ENCODE measurements at regions not wholly inside any gene's neighbourhood (a gene's known extent, or its start where the extent isn't known, plus 50 kb on each side); places are given as distances from the start of the nearest gene placed in this dataset.

- Histone ChIP-seq H3K4me2 (ENCODE audit: low read length) (no peak overlapping the region), H3K18ac (ENCODE audit: low read length) (no peak overlapping the region), H3K27me3 (ENCODE audit: insufficient read depth, low read length, poor library complexity) (no peaks in the 10 kb centered on the region), H3K79me2 (ENCODE audit: control insufficient read depth, insufficient read depth, low read length) (no peaks in the 10 kb centered on the region), H3K9ac (ENCODE audit: low read length) (no peak overlapping the region), H3K56ac (ENCODE audit: low read length) (no peak overlapping the region), H3K23ac (ENCODE audit: low read length) (no peak overlapping the region), H2AK5ac (ENCODE audit: low read length) (no peak overlapping the region), H3K27ac (ENCODE audit: low read depth, low read length) (no peak overlapping the region), H3K36me3 (ENCODE audit: control insufficient read depth, insufficient read depth, low read length) (no peaks in the 10 kb centered on the region), H2BK5ac (ENCODE audit: low read length) (no peak overlapping the region), H3K4me3 (ENCODE audit: low read length) (no peak overlapping the region), H2BK15ac (replicated peaks; ENCODE audit: low read depth) (no peak overlapping the region), H3K4ac (ENCODE audit: low read depth, low read length) (no peak overlapping the region), H4K5ac (ENCODE audit: low read length) (no peak overlapping the region), H3K4me1 (ENCODE audit: control insufficient read depth, low read depth, low read length) (no peaks in the 10 kb centered on the region), H4K8ac (ENCODE audit: low read depth, low read length) (no peak overlapping the region), H2BK120ac (ENCODE audit: low read depth, low read length) (no peak overlapping the region), H3K79me1 (ENCODE audit: low read length) (no peaks in the 10 kb centered on the region)
- no peak for DNase-seq
- WGBS (ENCODE audit: extremely low coverage, insufficient coverage, low lambda C conversion rate) = no CpG with 5 or more reads among the region's 3 CpGs
These were observed 98.7 kb upstream of the ZPLD1 start for GRCh38 chr3:102336130-102336529.

DNA sequence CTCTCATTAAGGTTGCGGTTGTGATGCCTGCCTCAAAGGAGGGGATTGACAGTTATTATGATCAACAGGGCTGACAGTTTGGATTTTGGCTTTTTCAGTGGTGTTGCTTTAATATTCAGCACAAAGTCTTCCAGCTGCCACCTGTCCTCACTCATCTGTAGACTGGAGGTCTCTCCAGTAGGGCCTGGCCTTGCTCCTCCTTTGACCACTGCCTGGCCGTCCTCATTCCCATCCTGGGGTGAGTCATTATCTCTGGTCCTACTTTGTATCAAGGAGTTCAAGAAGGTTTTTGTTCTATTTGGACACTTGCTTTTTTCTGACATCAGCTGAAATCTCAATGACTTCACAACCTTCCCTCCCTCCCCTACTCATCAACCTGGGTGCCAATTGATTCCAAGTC lies 95.1 kb upstream of the ZPLD1 start:
- WGBS (ENCODE audit: extremely low coverage, insufficient coverage, low lambda C conversion rate) = no CpG with 5 or more reads among the region's 2 CpGs
- Histone ChIP-seq H3K23ac (ENCODE audit: low read length) (no peak overlapping the region), H2BK5ac (ENCODE audit: low read length) (no peak overlapping the region), H2AK5ac (ENCODE audit: low read length) (no peak overlapping the region), H3K4me2 (ENCODE audit: low read length) (no peak overlapping the region), H3K27me3 (ENCODE audit: insufficient read depth, low read length, poor library complexity) (no peaks in the 10 kb centered on the region), H4K8ac (ENCODE audit: low read depth, low read length) (no peak overlapping the region), H2BK15ac (replicated peaks; ENCODE audit: low read depth) (no peak overlapping the region), H3K18ac (ENCODE audit: low read length) (no peak overlapping the region), H3K79me1 (ENCODE audit: low read length) (no peaks in the 10 kb centered on the region), H3K79me2 (ENCODE audit: control insufficient read depth, insufficient read depth, low read length) (no peaks in the 10 kb centered on the region), H3K56ac (ENCODE audit: low read length) (no peak overlapping the region), H4K5ac (ENCODE audit: low read length) (no peak overlapping the region), H3K4me3 (ENCODE audit: low read length) (no peak overlapping the region), H3K4ac (ENCODE audit: low read depth, low read length) (no peak overlapping the region), H3K9ac (ENCODE audit: low read length) (no peak overlapping the region), H3K36me3 (ENCODE audit: control insufficient read depth, insufficient read depth, low read length) (no peaks in the 10 kb centered on the region), H3K27ac (ENCODE audit: low read depth, low read length) (no peak overlapping the region), H2BK120ac (ENCODE audit: low read depth, low read length) (no peak overlapping the region), H3K4me1 (ENCODE audit: control insufficient read depth, low read depth, low read length) (no peaks in the 10 kb centered on the region)
- DNase-seq = no peak

DNA sequence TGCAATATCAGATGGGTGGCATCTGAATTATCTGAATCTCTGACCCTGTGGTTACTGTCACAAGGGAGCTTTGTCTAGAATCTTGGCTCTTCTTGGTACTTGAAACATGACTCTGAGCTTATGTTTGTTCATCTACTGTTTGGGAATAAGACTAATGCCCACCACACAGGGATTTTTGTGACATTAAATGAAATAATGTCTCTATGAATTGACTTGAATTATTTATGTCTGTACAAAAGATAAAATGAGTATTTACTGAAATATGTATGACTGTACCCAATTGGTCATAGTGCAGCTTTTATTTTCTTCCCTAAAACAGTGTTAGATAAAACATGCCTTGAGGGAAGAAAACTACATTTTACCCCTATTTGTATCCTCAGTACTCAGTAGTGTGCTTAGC lies 87.9 kb upstream of the ZPLD1 start:
- Histone ChIP-seq H3K4me1 (ENCODE audit: control insufficient read depth, low read depth, low read length) (no peaks in the 10 kb centered on the region), H3K18ac (ENCODE audit: low read length) (no peak overlapping the region), H2BK120ac (ENCODE audit: low read depth, low read length) (no peak overlapping the region), H3K27me3 (ENCODE audit: insufficient read depth, low read length, poor library complexity) (no peaks in the 10 kb centered on the region), H3K79me2 (ENCODE audit: control insufficient read depth, insufficient read depth, low read length) (no peaks in the 10 kb centered on the region), H3K9ac (ENCODE audit: low read length) (no peak overlapping the region), H3K36me3 (ENCODE audit: control insufficient read depth, insufficient read depth, low read length) (no peaks in the 10 kb centered on the region), H2BK5ac (ENCODE audit: low read length) (no peak overlapping the region), H3K4me3 (ENCODE audit: low read length) (no peak overlapping the region), H4K5ac (ENCODE audit: low read length) (no peak overlapping the region), H4K8ac (ENCODE audit: low read depth, low read length) (no peak overlapping the region), H3K56ac (ENCODE audit: low read length) (no peak overlapping the region), H3K4me2 (ENCODE audit: low read length) (no peak overlapping the region), H2BK15ac (replicated peaks; ENCODE audit: low read depth) (no peak overlapping the region), H3K27ac (ENCODE audit: low read depth, low read length) (no peak overlapping the region), H3K4ac (ENCODE audit: low read depth, low read length) (no peak overlapping the region), H3K79me1 (ENCODE audit: low read length) (no peaks in the 10 kb centered on the region), H2AK5ac (ENCODE audit: low read length) (no peak overlapping the region), H3K23ac (ENCODE audit: low read length) (no peak overlapping the region)
- DNase-seq = no peak

DNA sequence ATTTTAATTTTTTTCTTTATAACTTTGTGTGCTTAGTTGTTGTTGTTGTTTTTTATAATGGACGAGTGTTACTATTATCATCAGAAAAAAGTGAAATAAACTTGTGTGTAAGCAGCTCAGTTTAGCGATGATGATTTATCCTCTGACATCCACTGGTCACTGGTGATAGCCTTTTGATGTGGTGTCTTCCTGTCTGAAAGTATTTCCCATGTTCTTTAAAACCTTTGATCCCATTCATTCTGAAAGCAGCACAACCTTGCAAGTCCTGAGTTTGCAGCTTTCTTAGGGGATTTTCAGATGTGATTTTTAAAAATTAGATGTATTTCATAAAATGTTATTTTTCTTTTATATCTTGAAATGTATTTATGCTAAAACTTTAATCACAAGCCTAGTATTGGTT lies 85.9 kb upstream of the ZPLD1 start:
- H4K8ac ChIP-seq (ENCODE audit: low read depth, low read length) = no peak overlapping the region

DNA sequence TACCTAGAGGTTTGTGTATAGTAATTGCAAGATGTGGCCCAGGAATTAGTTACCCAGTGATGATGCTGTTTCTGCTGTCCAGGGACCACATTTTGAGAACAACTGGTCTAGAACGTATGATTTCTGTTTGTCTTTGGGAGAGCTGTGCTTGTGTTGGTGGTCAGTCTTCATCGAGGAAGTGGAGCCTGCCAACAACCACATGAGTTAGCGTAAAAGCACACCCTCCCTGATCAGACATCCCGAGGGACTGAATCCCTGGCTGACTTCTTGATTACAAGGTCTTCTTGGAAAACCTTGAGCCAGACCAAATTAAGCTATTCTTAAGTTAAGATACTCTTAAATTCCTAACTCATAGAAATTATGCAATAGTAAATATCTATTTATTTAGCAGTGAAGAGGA lies 81.7 kb upstream of the ZPLD1 start:
- Histone ChIP-seq H2BK5ac (ENCODE audit: low read length) (no peak overlapping the region), H3K4me3 (ENCODE audit: low read length) (no peak overlapping the region), H4K5ac (ENCODE audit: low read length) (no peak overlapping the region), H3K36me3 (ENCODE audit: control insufficient read depth, insufficient read depth, low read length) (no peaks in the 10 kb centered on the region), H3K4me2 (ENCODE audit: low read length) (no peak overlapping the region), H3K4ac (ENCODE audit: low read depth, low read length) (no peak overlapping the region), H2BK15ac (replicated peaks; ENCODE audit: low read depth) (no peak overlapping the region), H3K18ac (ENCODE audit: low read length) (no peak overlapping the region), H3K23ac (ENCODE audit: low read length) (no peak overlapping the region), H2BK120ac (ENCODE audit: low read depth, low read length) (no peak overlapping the region), H3K79me1 (ENCODE audit: low read length) (no peaks in the 10 kb centered on the region), H4K8ac (ENCODE audit: low read depth, low read length) (no peak overlapping the region), H3K56ac (ENCODE audit: low read length) (no peak overlapping the region), H3K27me3 (ENCODE audit: insufficient read depth, low read length, poor library complexity) (no peaks in the 10 kb centered on the region), H2AK5ac (ENCODE audit: low read length) (no peak overlapping the region), H3K4me1 (ENCODE audit: control insufficient read depth, low read depth, low read length) (no peaks in the 10 kb centered on the region), H3K9ac (ENCODE audit: low read length) (no peak overlapping the region), H3K27ac (ENCODE audit: low read depth, low read length) (no peak overlapping the region), H3K79me2 (ENCODE audit: control insufficient read depth, insufficient read depth, low read length) (no peaks in the 10 kb centered on the region)
- DNase-seq = no peak
- no CpG with 5 or more reads among the region's 4 CpGs for WGBS (ENCODE audit: extremely low coverage, insufficient coverage, low lambda C conversion rate)

More for the DNA sequence above, 85.9 kb upstream of the ZPLD1 start:
- WGBS (ENCODE audit: extremely low coverage, insufficient coverage, low lambda C conversion rate) = no CpG with 5 or more reads among the region's 2 CpGs
- H3K4me2 ChIP-seq (ENCODE audit: low read length) = no peak overlapping the region
- H3K79me1 ChIP-seq (ENCODE audit: low read length) = no peaks in the 10 kb centered on the region
- H2BK15ac ChIP-seq (replicated peaks; ENCODE audit: low read depth) = no peak overlapping the region
- no peak overlapping the region for H3K18ac ChIP-seq (ENCODE audit: low read length)
- no peaks in the 10 kb centered on the region for H3K4me1 ChIP-seq (ENCODE audit: control insufficient read depth, low read depth, low read length)
- H3K27ac ChIP-seq (ENCODE audit: low read depth, low read length) = no peak overlapping the region
- no peaks in the 10 kb centered on the region for H3K27me3 ChIP-seq (ENCODE audit: insufficient read depth, low read length, poor library complexity)
- no peak overlapping the region for H4K5ac ChIP-seq (ENCODE audit: low read length)
- no peak overlapping the region for H3K9ac ChIP-seq (ENCODE audit: low read length)
- DNase-seq = no peak
- H2BK120ac ChIP-seq (ENCODE audit: low read depth, low read length) = no peak overlapping the region
- H3K4me3 ChIP-seq (ENCODE audit: low read length) = no peak overlapping the region
- H3K23ac ChIP-seq (ENCODE audit: low read length) = no peak overlapping the region
- H3K36me3 ChIP-seq (ENCODE audit: control insufficient read depth, insufficient read depth, low read length) = no peaks in the 10 kb centered on the region
- no peak overlapping the region for H2BK5ac ChIP-seq (ENCODE audit: low read length)
- H3K56ac ChIP-seq (ENCODE audit: low read length) = no peak overlapping the region
- H3K79me2 ChIP-seq (ENCODE audit: control insufficient read depth, insufficient read depth, low read length) = no peaks in the 10 kb centered on the region
- no peak overlapping the region for H3K4ac ChIP-seq (ENCODE audit: low read depth, low read length)
- no peak overlapping the region for H2AK5ac ChIP-seq (ENCODE audit: low read length)

DNA sequence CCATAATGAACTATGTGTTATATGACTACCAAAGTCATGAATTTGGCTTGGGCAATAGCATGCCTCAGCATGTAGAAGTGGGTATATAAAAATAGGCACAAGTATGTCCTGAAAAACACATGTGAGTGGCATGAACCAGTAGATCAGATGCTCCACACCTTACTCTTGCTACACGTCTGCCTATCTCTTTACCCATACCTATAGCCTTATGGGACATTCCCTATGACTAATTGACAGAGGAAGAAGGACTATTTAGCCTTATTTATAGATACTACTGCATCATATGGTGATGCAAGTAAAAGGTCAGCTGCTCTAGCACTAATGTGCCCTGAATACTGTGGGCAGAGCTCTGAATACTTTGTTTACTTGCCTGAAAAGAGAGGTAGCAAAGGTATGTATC lies 81.0 kb upstream of the ZPLD1 start:
- Histone ChIP-seq H3K79me1 (ENCODE audit: low read length) (no peaks in the 10 kb centered on the region), H3K4ac (ENCODE audit: low read depth, low read length) (no peak overlapping the region), H3K56ac (ENCODE audit: low read length) (no peak overlapping the region), H3K79me2 (ENCODE audit: control insufficient read depth, insufficient read depth, low read length) (no peaks in the 10 kb centered on the region), H3K9ac (ENCODE audit: low read length) (no peak overlapping the region), H3K27ac (ENCODE audit: low read depth, low read length) (no peak overlapping the region), H3K36me3 (ENCODE audit: control insufficient read depth, insufficient read depth, low read length) (no peaks in the 10 kb centered on the region), H2BK5ac (ENCODE audit: low read length) (no peak overlapping the region), H3K4me1 (ENCODE audit: control insufficient read depth, low read depth, low read length) (no peaks in the 10 kb centered on the region), H2AK5ac (ENCODE audit: low read length) (no peak overlapping the region), H3K23ac (ENCODE audit: low read length) (no peak overlapping the region), H3K4me2 (ENCODE audit: low read length) (no peak overlapping the region), H3K27me3 (ENCODE audit: insufficient read depth, low read length, poor library complexity) (no peaks in the 10 kb centered on the region), H2BK120ac (ENCODE audit: low read depth, low read length) (no peak overlapping the region), H3K4me3 (ENCODE audit: low read length) (no peak overlapping the region), H4K5ac (ENCODE audit: low read length) (no peak overlapping the region), H2BK15ac (replicated peaks; ENCODE audit: low read depth) (no peak overlapping the region), H3K18ac (ENCODE audit: low read length) (no peak overlapping the region), H4K8ac (ENCODE audit: low read depth, low read length) (no peak overlapping the region)
- WGBS (ENCODE audit: extremely low coverage, insufficient coverage, low lambda C conversion rate) = no CpG with 5 or more reads among the region's 1 CpG
- DNase-seq = no peak
